GM23248 (cell line): ENCODE measurements at regions not wholly inside any gene's neighbourhood (a gene's known extent, or its start where the extent isn't known, plus 50 kb on each side); places are given as distances from the start of the nearest gene placed in this dataset.

ENCODE experiments used
- EZH2 ChIP-seq: fragments of 200-600 bp; sonication (generic); IDR thresholded peaks from 2 replicates; pipeline ENCODE4 v1.6.1; 2018; ENCODE audit warnings: antibody characterized with exemption, mild to moderate bottlenecking; ENCODE audit not compliant: insufficient read depth, poor library complexity, severe bottlenecking
- EZH2phosphoT487 ChIP-seq: fragments of 200-600 bp; sonication (generic); IDR thresholded peaks from 2 replicates; pipeline ENCODE4 v1.6.1; 2018; ENCODE audit warnings: antibody characterized with exemption, moderate library complexity, mild to moderate bottlenecking, low read depth; ENCODE audit not compliant: insufficient read depth

DNA sequence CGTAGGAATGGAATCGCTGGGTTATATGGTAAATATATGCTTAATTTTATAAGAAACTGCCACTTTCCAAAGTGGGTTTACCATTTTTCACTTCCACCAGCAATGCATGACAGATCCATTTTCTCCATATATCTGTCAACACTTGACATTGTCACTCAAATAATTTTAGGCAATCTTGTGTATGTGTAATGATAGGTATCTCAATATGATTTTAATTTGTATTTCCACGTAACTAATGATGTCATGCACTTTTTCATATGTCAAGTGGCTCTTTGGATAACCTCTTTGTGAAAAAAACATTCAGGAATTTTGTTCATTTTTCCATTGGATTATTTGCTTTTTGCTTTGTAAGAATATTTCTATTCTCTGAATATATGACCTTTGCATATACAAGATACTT lies 419.9 kb downstream of the BTBD3 start:
- no peak for TF ChIP-seq EZH2
- TF ChIP-seq EZH2phosphoT487: no peak
